ENCODE measurements at regions not wholly inside any gene's neighbourhood (a gene's known extent, or its start where the extent isn't known, plus 50 kb on each side); places are given as distances from the start of the nearest gene placed in this dataset.

- Histone ChIP-seq H3K9ac (ENCODE audit: insufficient read depth, low read length, poor library complexity, severe bottlenecking) (no peak overlapping the region), H3K79me2 (ENCODE audit: insufficient read depth, low read length) (no peaks in the 10 kb centered on the region), H3K27ac (ENCODE audit: low read depth in 1 of 2, low read length in 2 of 2) (no peak overlapping the region), H3K4me3 (replicated peaks in 1 of 3; ENCODE audit: low read depth in 2 of 3, low read length in 3 of 3) (no peak overlapping the region), H3K27me3 (ENCODE audit: control insufficient read depth in 2 of 2, insufficient read depth in 2 of 2, low read length in 2 of 2) (no peaks in the 10 kb centered on the region), H3K4me2 (replicated peaks; ENCODE audit: extremely low read depth, low read length, poor library complexity, severe bottlenecking) (no peak overlapping the region), H3K9me3 (replicated peaks in 1 of 2; ENCODE audit: control insufficient read depth in 1 of 2, insufficient read depth in 1 of 2, low read length in 2 of 2) (peaks cover 0 to 4% of the 10 kb centered on the region in 2 donors), H4K20me1 (ENCODE audit: insufficient read depth, low read length) (no peaks in the 10 kb centered on the region), H3K36me3 (replicated peaks in 1 of 2; ENCODE audit: control insufficient read depth in 1 of 2, insufficient read depth in 2 of 2, low read length in 2 of 2) (no peaks in the 10 kb centered on the region), H2AFZ (ENCODE audit: insufficient read depth, low read depth, low read length, poor library complexity, severe bottlenecking) (no peak overlapping the region), H3K4me1 (ENCODE audit: control insufficient read depth in 1 of 2, insufficient read depth in 2 of 2, low read length in 2 of 2) (no peaks in the 10 kb centered on the region)
- Mint-ChIP-seq H3K36me3 (no peaks in the 10 kb centered on the region), H3K9me3 (peaks cover 0 to 7% (median 0%) of the 10 kb centered on the region in 7 donors), H3K27ac (no peak overlapping the region), H3K27me3 (ENCODE audit: low read depth in 3 of 3) (no peaks in the 10 kb centered on the region), H3K4me3 (no peak overlapping the region), H3K4me1 (no peaks in the 10 kb centered on the region)
- intact Hi-C loops (cut with micrococcal nuclease): no loop called here
- 100% methylated on average over 1 of the region's 3 CpGs for WGBS (ENCODE audit: insufficient coverage)
- DNase-seq: no peak
- no peak for TF ChIP-seq CTCF (IDR thresholded peaks at IDR 0.05)
Measured at GRCh38 chr6:142558786-142559185, 257.0 kb downstream of the ADGRG6 start.

- Histone ChIP-seq H3K27ac (ENCODE audit: low read depth in 1 of 2, low read length in 2 of 2) (no peak overlapping the region), H3K27me3 (ENCODE audit: control insufficient read depth in 2 of 2, insufficient read depth in 2 of 2, low read length in 2 of 2) (no peaks in the 10 kb centered on the region), H3K4me1 (ENCODE audit: control insufficient read depth in 1 of 2, insufficient read depth in 2 of 2, low read length in 2 of 2) (no peaks in the 10 kb centered on the region), H3K9ac (ENCODE audit: insufficient read depth, low read length, poor library complexity, severe bottlenecking) (no peak overlapping the region), H3K4me3 (replicated peaks in 1 of 3; ENCODE audit: low read depth in 2 of 3, low read length in 3 of 3) (no peak overlapping the region), H3K9me3 (replicated peaks in 1 of 2; ENCODE audit: control insufficient read depth in 1 of 2, insufficient read depth in 1 of 2, low read length in 2 of 2) (peaks cover 0 to 4% of the 10 kb centered on the region in 2 donors), H2AFZ (ENCODE audit: insufficient read depth, low read depth, low read length, poor library complexity, severe bottlenecking) (no peak overlapping the region), H4K20me1 (ENCODE audit: insufficient read depth, low read length) (no peaks in the 10 kb centered on the region), H3K79me2 (ENCODE audit: insufficient read depth, low read length) (no peaks in the 10 kb centered on the region), H3K4me2 (replicated peaks; ENCODE audit: extremely low read depth, low read length, poor library complexity, severe bottlenecking) (no peak overlapping the region), H3K36me3 (replicated peaks in 1 of 2; ENCODE audit: control insufficient read depth in 1 of 2, insufficient read depth in 2 of 2, low read length in 2 of 2) (no peaks in the 10 kb centered on the region)
- WGBS (ENCODE audit: insufficient coverage): 90% methylated on average over 2 of the region's 3 CpGs
- Mint-ChIP-seq H3K27me3 (ENCODE audit: low read depth in 3 of 3) (no peaks in the 10 kb centered on the region), H3K9me3 (peaks cover 0 to 7% (median 0%) of the 10 kb centered on the region in 7 donors), H3K27ac (no peak overlapping the region), H3K4me1 (no peaks in the 10 kb centered on the region), H3K36me3 (no peaks in the 10 kb centered on the region), H3K4me3 (no peak overlapping the region)
- intact Hi-C loops (cut with micrococcal nuclease): loop anchor here in 1 of 2 donors (10.0 kb wide), 1 partner anchor 463 kb away; no protein-coding TSS in a partner anchor
- no peak for DNase-seq
- TF ChIP-seq CTCF (IDR thresholded peaks at IDR 0.05): no peak
Measured at GRCh38 chr6:142561511-142562265, 259.9 kb downstream of the ADGRG6 start.

Measured in CD14-positive monocyte (primary cell).